Esophagus squamous epithelium (tissue), 5 donors: ENCODE measurements at regions not wholly inside any gene's neighbourhood (a gene's known extent, or its start where the extent isn't known, plus 50 kb on each side); places are given as distances from the start of the nearest gene placed in this dataset.

ENCODE experiments used
- DNase-seq: peaks from one replicate; lab custom pipeline; 2025; lab: John Stamatoyannopoulos, UW
- H3K27ac ChIP-seq, 4 donors: fragments of 200-600 bp; sonication (generic); one replicate each; pipeline ENCODE4 v1.5.1; 2016 to 2019; ENCODE audit warnings: mild to moderate bottlenecking in 1 of 4
- H3K27me3 ChIP-seq, 4 donors: fragments of 200-600 bp; sonication (generic); 1 replicate in 3 of 4; 2 replicates in 1 of 4; pipeline versions ENCODE4 v1.5.1 to v1.6.0; 2017 to 2021; ENCODE audit warnings: antibody characterized with exemption in 1 of 4
- H3K36me3 ChIP-seq, 3 donors: fragments of 200-600 bp; sonication (generic); one replicate each; pipeline ENCODE4 v1.5.1; 2016 to 2019
- H3K4me1 ChIP-seq, 3 donors: fragments of 200-600 bp; sonication (generic); one replicate each; pipeline ENCODE4 v1.5.1; 2017 to 2019
- H3K4me3 ChIP-seq, 4 donors: fragments of 200-600 bp; sonication (generic); 1 replicate in 3 of 4; 2 replicates in 1 of 4; pipeline ENCODE4 v1.5.1; 2016 to 2019; ENCODE audit warnings: mild to moderate bottlenecking in 2 of 4, moderate library complexity in 1 of 4
- H3K9me3 ChIP-seq, 3 donors: fragments of 200-600 bp; sonication (generic); one replicate each; pipeline ENCODE4 v1.5.1; 2016 to 2019
- CTCF ChIP-seq, 6 experiments: fragments of 450-650 bp in 4 of 6; fragments of 200-600 bp in 2 of 6; sonication (generic) in 2 of 6; IDR thresholded peaks; one replicate each; pipeline ENCODE4 v1.5.1; 2016 to 2019; ENCODE audit warnings: antibody characterized with exemption in 6 of 6, mild to moderate bottlenecking in 4 of 6, moderate library complexity in 4 of 6
- POLR2A ChIP-seq, 4 donors: fragments of 450-650 bp; IDR thresholded peaks; one replicate each; pipeline ENCODE4 v1.6.1; 2017; ENCODE audit warnings: antibody characterized with exemption in 4 of 4, mild to moderate bottlenecking in 4 of 4, moderate library complexity in 3 of 4
- WGBS, 2 donors: methylation state at CpG; one replicate each; pipeline ENCODE4 v1.1.5; 2018; 5-methylcytosine and 5-hydroxymethylcytosine counted together
- intact Hi-C: fragments of 100-400 bp; cut with DNase I; formaldehyde crosslinking; loops from one replicate; pipeline ENCODE4 v1.15.0; 2022
- donor health status: DM: yes; HTN: yes; CAD: no.

DNA sequence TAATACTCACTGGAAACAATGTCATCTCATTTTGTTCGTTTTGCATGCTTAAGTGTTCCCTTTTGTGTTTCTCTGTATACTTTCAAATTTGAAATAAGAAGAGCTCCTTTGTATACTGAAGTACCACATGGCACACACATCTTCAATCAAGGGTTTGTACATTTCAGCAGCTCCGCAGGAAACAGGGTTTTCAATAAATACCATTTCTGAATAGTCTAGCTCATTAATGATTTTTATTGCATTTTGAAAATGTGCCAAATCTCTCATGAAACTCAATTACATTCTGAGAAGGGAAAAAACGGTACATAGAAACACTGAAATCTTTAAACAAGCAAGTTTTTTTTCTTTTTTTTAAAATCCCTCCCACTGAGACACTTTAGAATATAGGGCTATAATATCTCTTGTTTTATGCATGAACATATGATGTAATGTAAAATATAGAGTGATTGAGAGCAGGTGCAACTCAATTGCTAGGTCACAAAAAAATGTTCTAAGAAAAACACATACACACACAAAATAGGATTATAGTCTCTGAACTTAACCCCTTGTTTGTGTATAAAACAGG, 914.2 kb upstream of the PCDH7 start:
- H3K27ac ChIP-seq = no peak overlapping the region
- DNase-seq = no peak
- intact Hi-C loops = no loop called here
- H3K9me3 ChIP-seq = no peaks in the 10 kb centered on the region
- no peaks in the 10 kb centered on the region for H3K4me1 ChIP-seq
- 34 to 37% methylated on average over 3 of the region's 3 CpGs for WGBS, 2 donors
- no peaks in the 10 kb centered on the region for H3K27me3 ChIP-seq
- no peaks in the 10 kb centered on the region for H3K36me3 ChIP-seq
- TF ChIP-seq CTCF (IDR thresholded peaks at IDR 0.05) (no peak), POLR2A (IDR thresholded peaks at IDR 0.05) (no peak)
- no peak overlapping the region for H3K4me3 ChIP-seq

GRCh38 chr4:29817961-29818360, 902.2 kb upstream of the PCDH7 start:
- Histone ChIP-seq H3K36me3 (no peaks in the 10 kb centered on the region), H3K27ac (no peak overlapping the region), H3K4me1 (no peaks in the 10 kb centered on the region), H3K9me3 (no peaks in the 10 kb centered on the region), H3K27me3 (no peaks in the 10 kb centered on the region), H3K4me3 (no peak overlapping the region)
- DNase-seq = no peak
- no peak for TF ChIP-seq CTCF (IDR thresholded peaks at IDR 0.05)
- no peak for TF ChIP-seq POLR2A (IDR thresholded peaks at IDR 0.05)
- intact Hi-C loops = no loop called here
- WGBS, 2 donors = 76 to 81% methylated on average over 4 of the region's 4 CpGs

DNA sequence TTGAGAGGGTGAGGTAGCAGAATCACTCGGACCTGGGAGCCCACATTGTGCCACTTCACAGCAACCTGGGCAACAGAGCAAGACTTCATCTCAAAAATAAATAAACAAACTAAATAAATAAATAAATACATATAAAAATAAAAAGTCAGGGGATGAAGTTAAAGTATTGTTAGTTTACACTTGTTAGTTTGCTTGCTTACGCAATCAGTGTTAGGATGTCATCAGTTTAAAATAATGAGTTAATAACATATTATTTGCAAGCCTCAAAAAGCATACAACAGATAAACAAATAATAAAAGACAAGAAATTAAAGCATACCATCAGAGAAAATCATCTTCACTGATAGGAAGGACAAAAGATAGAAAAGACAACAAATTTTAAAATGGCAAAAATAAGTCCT, 891.1 kb upstream of the PCDH7 start:
- Histone ChIP-seq H3K27me3 (no peaks in the 10 kb centered on the region), H3K27ac (no peak overlapping the region), H3K36me3 (no peaks in the 10 kb centered on the region), H3K9me3 (peaks cover 0 to 5% (median 0%) of the 10 kb centered on the region in 3 donors), H3K4me3 (no peak overlapping the region), H3K4me1 (no peaks in the 10 kb centered on the region)
- TF ChIP-seq POLR2A (IDR thresholded peaks at IDR 0.05) (no peak), CTCF (IDR thresholded peaks at IDR 0.05) (no peak)
- WGBS, 2 donors = 61 to 65% methylated on average over 2 of the region's 2 CpGs
- DNase-seq = no peak
- intact Hi-C loops = no loop called here

DNA sequence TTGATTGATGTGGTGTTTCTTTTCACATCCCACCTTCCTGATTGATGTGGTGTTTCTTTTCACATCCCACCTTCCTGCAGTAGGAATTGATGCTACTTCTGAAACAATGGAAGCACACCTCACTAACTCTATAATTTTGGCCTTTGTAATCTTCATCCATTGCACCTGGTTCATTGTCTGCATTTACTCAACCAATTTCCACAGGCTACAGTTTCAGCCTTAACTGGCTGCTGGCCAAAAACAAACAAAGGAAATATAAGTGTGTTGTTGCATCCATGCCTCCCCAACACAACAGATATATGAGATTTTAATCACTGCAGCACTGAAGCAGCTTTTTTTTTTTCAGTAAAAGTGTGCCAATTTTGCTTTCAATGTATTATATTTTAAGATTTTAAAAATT, 867.6 kb upstream of the PCDH7 start:
- DNase-seq = no peak
- no peaks in the 10 kb centered on the region for H3K9me3 ChIP-seq
- H3K4me1 ChIP-seq = no peaks in the 10 kb centered on the region
- TF ChIP-seq CTCF (IDR thresholded peaks at IDR 0.05) (no peak), POLR2A (IDR thresholded peaks at IDR 0.05) (no peak)
- H3K27me3 ChIP-seq = no peaks in the 10 kb centered on the region
- no peaks in the 10 kb centered on the region for H3K36me3 ChIP-seq
- no peak overlapping the region for H3K4me3 ChIP-seq
- intact Hi-C loops = no loop called here
- H3K27ac ChIP-seq = no peak overlapping the region

- H3K4me3 ChIP-seq = no peak overlapping the region
- H3K27me3 ChIP-seq = no peaks in the 10 kb centered on the region
- DNase-seq = no peak
- TF ChIP-seq POLR2A (IDR thresholded peaks at IDR 0.05) (no peak), CTCF (IDR thresholded peaks at IDR 0.05) (no peak)
- H3K9me3 ChIP-seq = no peaks in the 10 kb centered on the region
- no peaks in the 10 kb centered on the region for H3K4me1 ChIP-seq
- no peak overlapping the region for H3K27ac ChIP-seq
- no peaks in the 10 kb centered on the region for H3K36me3 ChIP-seq
- intact Hi-C loops = no loop called here
- WGBS, 2 donors = 56 to 66% methylated on average over 2 of the region's 2 CpGs
Measured at GRCh38 chr4:29853833-29854232, 866.3 kb upstream of the PCDH7 start.
